NOMO-1 treated with dmso at 0.1 percent for 144 hours (cell line): ENCODE measurements at regions not wholly inside any gene's neighbourhood (a gene's known extent, or its start where the extent isn't known, plus 50 kb on each side); places are given as distances from the start of the nearest gene placed in this dataset.
"Not testable (repeated sequence)": the region's sequence is repeated elsewhere in the genome, so short reads cannot be mapped to it uniquely, and the experiment has no call there.

ENCODE experiments used
- DNase-seq: peaks from one replicate; lab custom pipeline; 2025; ENCODE audit not compliant: unreplicated experiment; lab: John Stamatoyannopoulos, UW

- DNase-seq = no peak
Observed at GRCh38 chr13:87302034-87302433, 369.1 kb upstream of the SLITRK5 start.

DNA sequence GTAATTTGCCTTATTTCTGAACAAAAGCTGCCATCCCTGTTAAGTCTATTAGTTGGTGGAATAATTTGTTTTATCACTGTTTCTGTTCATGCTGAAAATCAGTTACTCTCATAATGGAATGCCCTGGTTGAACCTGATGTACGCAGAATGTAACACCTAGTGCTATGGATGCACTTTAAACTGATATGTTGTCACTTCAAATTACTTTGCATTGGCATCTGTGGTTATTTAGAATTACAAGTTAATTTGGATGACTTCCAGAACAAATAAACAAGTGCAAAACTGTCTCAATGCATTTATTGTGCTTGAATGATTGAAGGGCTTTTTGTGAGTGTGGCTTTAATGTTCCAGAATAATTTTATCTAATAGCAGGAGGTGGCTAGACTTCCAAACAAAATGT lies 368.2 kb upstream of the SLITRK5 start:
- no peak for DNase-seq

- DNase-seq = no peak
Observed at GRCh38 chr13:87311165-87311564, 360.0 kb upstream of the SLITRK5 start.

DNA sequence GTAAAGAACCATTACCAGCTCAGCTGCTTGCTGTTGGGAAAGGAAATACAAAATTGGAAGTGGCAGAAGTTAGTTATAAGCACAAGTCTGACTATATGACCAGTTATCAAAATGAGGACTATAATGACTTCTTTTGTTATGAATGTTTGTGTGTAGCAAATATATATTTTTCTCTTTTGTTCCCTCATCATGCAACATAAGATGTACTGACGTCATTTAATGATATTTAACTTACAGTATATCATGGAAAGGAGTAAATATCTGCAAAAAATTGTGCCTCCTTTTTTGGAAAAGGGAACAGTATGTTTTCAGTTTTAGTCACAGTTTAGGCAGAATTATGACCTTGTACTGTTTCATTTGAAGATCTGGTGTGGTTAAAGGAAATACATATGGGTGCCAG lies 356.3 kb upstream of the SLITRK5 start:
- DNase-seq = no peak

DNA sequence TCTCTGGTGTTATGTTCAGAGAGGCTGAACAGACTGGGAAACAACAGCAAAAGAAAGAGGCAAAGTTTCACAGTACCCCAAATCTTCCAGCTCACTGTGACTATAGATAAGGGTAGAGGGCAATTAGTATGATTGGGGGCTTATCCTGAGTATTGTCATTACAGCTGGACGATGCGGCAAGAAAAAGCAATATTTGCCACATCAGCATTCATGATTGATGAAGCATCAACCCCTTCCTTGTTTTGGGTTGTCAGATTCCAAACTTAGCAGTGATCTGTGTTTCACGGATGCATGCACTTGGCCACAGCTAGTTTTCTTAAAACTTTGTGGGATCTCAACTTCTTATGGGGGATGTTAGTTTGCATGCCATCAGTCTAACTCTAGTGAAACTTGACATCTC lies 348.8 kb upstream of the SLITRK5 start:
- DNase-seq = no peak

DNA sequence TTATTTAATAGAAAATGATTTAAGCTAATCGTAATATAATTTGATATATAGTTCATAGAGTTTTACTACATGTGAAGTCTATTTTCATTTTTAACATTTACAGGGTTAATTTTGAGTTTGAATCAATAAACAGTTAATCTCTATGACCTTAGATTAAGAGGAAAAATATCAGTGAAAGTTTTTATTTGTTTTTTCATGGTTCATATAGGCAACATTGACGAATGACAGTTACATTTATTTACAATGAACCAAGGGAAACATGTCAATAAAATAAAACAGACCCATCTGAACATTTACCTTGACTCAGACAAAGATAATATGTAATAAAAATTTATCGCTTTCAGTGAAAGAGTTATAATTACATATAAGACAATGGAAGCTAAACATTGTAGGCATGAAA lies 346.6 kb upstream of the SLITRK5 start:
- no peak for DNase-seq

DNA sequence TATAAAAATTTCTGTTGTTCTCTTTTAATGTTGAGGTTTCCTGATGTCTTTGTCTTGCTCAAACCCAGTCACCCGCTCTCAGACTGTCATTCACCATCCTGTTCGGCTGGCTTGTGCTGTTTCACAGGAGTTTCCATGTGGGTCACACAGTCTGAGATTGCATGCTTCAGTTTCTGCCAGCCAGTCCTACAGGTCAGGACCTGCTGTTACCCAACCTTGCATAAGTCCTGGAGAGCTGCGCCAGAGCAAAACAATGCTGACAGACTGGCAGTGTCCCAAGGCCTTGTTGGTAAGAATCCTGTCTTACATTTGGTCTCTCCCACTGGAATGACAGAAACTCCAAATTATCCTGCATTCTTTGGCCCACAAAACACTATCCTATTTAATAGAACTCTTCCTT lies 340.0 kb upstream of the SLITRK5 start:
- DNase-seq = no peak

GRCh38 chr13:87333599-87333998 lies 337.6 kb upstream of the SLITRK5 start:
- no peak for DNase-seq

GRCh38 chr13:87334176-87334575 lies 337.0 kb upstream of the SLITRK5 start:
- DNase-seq = no peak

GRCh38 chr13:87336346-87336889 lies 334.8 kb upstream of the SLITRK5 start:
- DNase-seq = not testable (repeated sequence)

- DNase-seq = no peak
Observed at GRCh38 chr13:87344176-87344575, 327.0 kb upstream of the SLITRK5 start.

- DNase-seq = no peak
Observed at GRCh38 chr13:87355451-87355850, 315.7 kb upstream of the SLITRK5 start.

DNA sequence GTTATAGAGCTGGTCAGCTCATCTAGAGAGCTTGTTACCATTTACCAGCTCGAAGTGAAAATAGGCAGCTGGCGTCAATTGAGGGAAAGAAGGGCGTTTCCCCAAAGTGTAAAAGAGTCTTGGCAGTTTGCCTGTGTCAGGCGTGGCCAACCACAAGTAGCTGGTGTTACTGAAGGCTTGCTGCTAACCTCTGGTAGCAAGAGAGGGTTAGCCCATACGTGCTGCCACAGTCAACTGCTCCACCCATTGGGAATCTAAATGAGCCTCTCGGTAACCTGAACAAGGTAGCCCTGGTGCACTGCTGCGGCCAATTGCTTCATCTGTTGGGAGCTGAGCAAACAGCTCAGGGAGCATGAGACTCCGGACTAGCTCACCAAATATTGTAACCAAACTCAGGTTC lies 314.9 kb upstream of the SLITRK5 start:
- no peak for DNase-seq

DNA sequence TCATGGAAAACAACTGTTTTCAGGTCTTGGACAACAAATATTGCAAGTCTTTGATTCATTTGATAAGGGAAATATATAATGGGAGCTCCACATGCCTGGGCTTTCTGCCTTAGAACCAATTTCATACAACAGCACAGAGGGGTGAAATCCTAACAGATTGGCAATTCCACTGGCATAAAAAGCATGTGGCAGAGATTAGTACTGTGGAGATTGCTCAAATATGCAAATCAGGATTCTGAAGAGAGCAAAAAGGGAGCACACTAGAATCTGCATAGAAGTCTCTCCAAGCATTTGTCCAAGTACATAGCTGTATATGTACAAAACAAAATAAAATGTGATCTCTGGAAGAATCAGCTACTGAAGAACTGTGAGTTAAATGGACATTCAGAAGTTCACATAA lies 312.9 kb upstream of the SLITRK5 start:
- no peak for DNase-seq

DNA sequence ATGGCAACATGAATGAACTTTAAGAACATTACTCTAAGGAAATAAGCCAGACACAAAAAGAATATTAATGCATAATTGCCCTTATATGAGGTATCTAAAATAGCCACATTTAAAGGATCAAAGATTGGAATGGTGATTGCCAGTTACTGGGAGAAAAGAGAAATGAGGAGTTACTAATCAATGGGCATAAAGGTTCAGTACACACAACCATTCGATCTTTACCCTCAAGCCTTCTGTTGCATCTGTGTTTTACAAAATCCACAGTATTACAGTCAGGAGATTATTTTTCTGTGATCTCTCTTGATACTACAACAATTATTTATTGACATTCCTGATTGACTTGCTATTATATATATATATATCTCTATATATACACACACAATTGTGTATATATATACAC lies 310.0 kb upstream of the SLITRK5 start:
- no peak for DNase-seq

GRCh38 chr13:87368639-87369038 lies 302.5 kb upstream of the SLITRK5 start:
- DNase-seq = no peak

GRCh38 chr13:87376081-87376480 lies 295.1 kb upstream of the SLITRK5 start:
- no peak for DNase-seq

DNA sequence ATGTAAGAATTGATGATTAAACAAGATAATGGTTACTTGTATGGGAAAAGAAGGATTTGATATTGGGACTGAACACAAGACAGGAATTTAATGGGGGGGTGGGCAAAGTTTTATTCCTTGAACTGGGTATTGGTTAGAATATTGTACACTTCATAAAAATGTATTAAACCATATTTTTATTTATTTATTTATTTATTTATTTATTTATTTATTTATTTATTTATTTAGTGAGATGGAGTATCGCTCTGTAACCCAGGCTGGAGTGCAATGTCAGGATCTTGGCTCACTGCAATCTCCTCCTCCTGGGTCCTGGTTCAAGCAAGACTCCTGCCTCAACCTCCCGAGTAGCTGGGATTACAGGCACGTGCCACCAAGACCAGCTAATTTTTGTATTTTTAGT lies 287.1 kb upstream of the SLITRK5 start:
- DNase-seq = no peak

- DNase-seq = no peak
Observed at GRCh38 chr13:87393358-87393757, 277.8 kb upstream of the SLITRK5 start.

GRCh38 chr13:87398047-87398446 lies 273.1 kb upstream of the SLITRK5 start:
- no peak for DNase-seq

GRCh38 chr13:87403748-87404432 lies 267.3 kb upstream of the SLITRK5 start:
- no peak for DNase-seq

DNA sequence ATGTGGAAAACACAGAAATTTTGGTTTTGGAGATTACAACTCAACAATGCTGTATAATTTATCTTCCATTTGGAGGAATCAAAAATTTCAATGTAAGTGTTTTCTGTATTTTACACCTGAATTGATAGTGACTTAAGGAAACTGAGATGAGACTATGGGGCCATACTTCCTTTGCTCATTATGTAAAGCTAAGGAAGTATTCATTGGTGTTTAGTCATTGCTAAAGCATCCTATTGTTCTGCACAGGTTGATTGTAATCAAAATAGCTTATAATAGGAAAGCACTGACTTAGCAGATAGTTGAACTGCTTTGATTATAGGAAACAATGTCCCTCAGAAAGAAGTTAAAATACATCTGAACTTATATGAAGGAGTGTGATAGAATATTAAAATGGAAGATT lies 244.4 kb upstream of the SLITRK5 start:
- no peak for DNase-seq

GRCh38 chr13:87444135-87444534 lies 227.0 kb upstream of the SLITRK5 start:
- no peak for DNase-seq
